Neural progenitor cell (in vitro differentiated cells): ENCODE measurements at regions not wholly inside any gene's neighbourhood (a gene's known extent, or its start where the extent isn't known, plus 50 kb on each side); places are given as distances from the start of the nearest gene placed in this dataset.

ENCODE experiments used
- DNase-seq: peaks from one replicate; pipeline ENCODE4 v3.0.0-alpha.2; 2016; ENCODE audit warnings: low spot score
- H2AFZ ChIP-seq: fragments of 200-600 bp; sonication (generic); replicated peaks from 2 replicates; pipeline ENCODE4 v1.6.1; 2016; ENCODE audit warnings: antibody characterized with exemption
- H3F3A ChIP-seq: fragments of 200-600 bp; sonication (generic); 2 replicates; pipeline ENCODE4 v1.6.1; 2016; ENCODE audit warnings: antibody characterized with exemption, low read depth
- H3K27ac ChIP-seq: fragments of 200-600 bp; sonication (generic); 2 replicates; pipeline ENCODE4 v1.5.1; 2016; ENCODE audit warnings: mild to moderate bottlenecking
- H3K27me3 ChIP-seq: fragments of 200-600 bp; sonication (generic); 2 replicates; pipeline ENCODE4 v1.6.1; 2016; ENCODE audit warnings: mild to moderate bottlenecking, moderate library complexity
- H3K36me3 ChIP-seq: fragments of 200-600 bp; sonication (generic); 2 replicates; pipeline ENCODE4 v1.5.1; 2016
- H3K4me1 ChIP-seq: fragments of 200-600 bp; sonication (generic); 2 replicates; pipeline ENCODE4 v1.6.1; 2016; ENCODE audit warnings: mixed run types
- H3K4me2 ChIP-seq: fragments of 200-600 bp; sonication (generic); 2 replicates; pipeline ENCODE4 v1.6.1; 2016
- H3K4me3 ChIP-seq: fragments of 200-600 bp; sonication (generic); 2 replicates; pipeline ENCODE4 v1.5.1; 2016
- H3K79me2 ChIP-seq: fragments of 200-600 bp; sonication (generic); 2 replicates; pipeline ENCODE4 v1.6.1; 2016; ENCODE audit warnings: low read depth
- H3K9ac ChIP-seq: fragments of 200-600 bp; sonication (generic); 2 replicates; pipeline ENCODE4 v1.6.1; 2016
- H3K9me3 ChIP-seq: fragments of 200-600 bp; sonication (generic); 2 replicates; pipeline ENCODE4 v1.5.1; 2016; ENCODE audit warnings: low read depth
- H4K20me1 ChIP-seq: fragments of 200-600 bp; sonication (generic); 2 replicates; pipeline ENCODE4 v1.6.1; 2016; ENCODE audit warnings: low read depth
- H3K27ac Mint-ChIP-seq: 3 replicates; pipeline ENCODE4 v1.8.0; 2021; ENCODE audit warnings: mixed read lengths
- H3K27me3 Mint-ChIP-seq: 2 replicates; pipeline ENCODE4 v1.8.0; 2022; ENCODE audit warnings: low read depth, mild to moderate bottlenecking, inconsistent platforms, moderate library complexity, mixed read lengths; ENCODE audit not compliant: insufficient read depth
- H3K36me3 Mint-ChIP-seq: 3 replicates; pipeline ENCODE4 v1.8.0; 2021; ENCODE audit warnings: mixed read lengths
- H3K4me1 Mint-ChIP-seq: 3 replicates; pipeline ENCODE4 v1.8.0; 2021; ENCODE audit warnings: mixed read lengths
- H3K4me3 Mint-ChIP-seq: 3 replicates; pipeline ENCODE4 v1.8.0; 2021; ENCODE audit warnings: mild to moderate bottlenecking, moderate library complexity, mixed read lengths
- H3K9me3 Mint-ChIP-seq: 3 replicates; pipeline ENCODE4 v1.8.0; 2020; ENCODE audit warnings: mixed read lengths
- CTCF ChIP-seq: fragments of 200-600 bp; sonication (generic); IDR thresholded peaks from 2 replicates; pipeline ENCODE4 v1.5.1; 2017; ENCODE audit warnings: antibody characterized with exemption, mild to moderate bottlenecking
- EZH2 ChIP-seq: fragments of 200-600 bp; sonication (generic); IDR thresholded peaks from 2 replicates; pipeline ENCODE4 v1.6.1; 2017; ENCODE audit warnings: antibody characterized with exemption, mild to moderate bottlenecking, moderate library complexity
- EZH2phosphoT487 ChIP-seq: fragments of 200-600 bp; sonication (generic); IDR thresholded peaks from 2 replicates; pipeline ENCODE4 v1.6.1; 2017; ENCODE audit warnings: antibody characterized with exemption

GRCh38 chrX:145609951-145610511 is 207.6 kb upstream of the SLITRK2 start:
- no peak overlapping the region for H3K27ac Mint-ChIP-seq
- H3K27ac ChIP-seq, result no peak overlapping the region
- no peak overlapping the region for H3K9ac ChIP-seq
- H3K36me3 ChIP-seq, result no peaks in the 10 kb centered on the region
- no peaks in the 10 kb centered on the region for H3K27me3 ChIP-seq
- H3K4me3 Mint-ChIP-seq, result no peak overlapping the region
- no peaks in the 10 kb centered on the region for H3K27me3 Mint-ChIP-seq
- no peaks in the 10 kb centered on the region for H3K36me3 Mint-ChIP-seq
- peaks cover 2% of the 10 kb centered on the region for H3K9me3 Mint-ChIP-seq
- H3F3A ChIP-seq, result no peaks in the 10 kb centered on the region
- no peak overlapping the region for H2AFZ ChIP-seq
- H3K4me1 Mint-ChIP-seq, result peaks cover 3% of the 10 kb centered on the region
- H3K9me3 ChIP-seq, result no peaks in the 10 kb centered on the region
- no peak for TF ChIP-seq CTCF
- TF ChIP-seq EZH2, result no peak
- no peak for TF ChIP-seq EZH2phosphoT487
- no peak overlapping the region for H3K4me3 ChIP-seq
- no peaks in the 10 kb centered on the region for H3K4me1 ChIP-seq
- no peak for DNase-seq
- H3K79me2 ChIP-seq, result no peaks in the 10 kb centered on the region
- H4K20me1 ChIP-seq, result no peaks in the 10 kb centered on the region
- H3K4me2 ChIP-seq, result no peak overlapping the region

- H2AFZ ChIP-seq, result no peak overlapping the region
- H3K27me3 Mint-ChIP-seq, result no peaks in the 10 kb centered on the region
- no peaks in the 10 kb centered on the region for H4K20me1 ChIP-seq
- H3K4me1 ChIP-seq, result no peaks in the 10 kb centered on the region
- no peak for DNase-seq
- no peaks in the 10 kb centered on the region for H3K36me3 ChIP-seq
- H3K4me2 ChIP-seq, result no peak overlapping the region
- H3K36me3 Mint-ChIP-seq, result no peaks in the 10 kb centered on the region
- H3K9me3 Mint-ChIP-seq, result no peaks in the 10 kb centered on the region
- no peaks in the 10 kb centered on the region for H3F3A ChIP-seq
- H3K27ac ChIP-seq, result no peak overlapping the region
- H3K9me3 ChIP-seq, result no peaks in the 10 kb centered on the region
- no peaks in the 10 kb centered on the region for H3K27me3 ChIP-seq
- TF ChIP-seq EZH2phosphoT487 (no peak), EZH2 (no peak), CTCF (no peak)
- no peak overlapping the region for H3K27ac Mint-ChIP-seq
- H3K4me1 Mint-ChIP-seq, result peaks cover 3% of the 10 kb centered on the region
- H3K9ac ChIP-seq, result no peak overlapping the region
- no peaks in the 10 kb centered on the region for H3K79me2 ChIP-seq
- H3K4me3 ChIP-seq, result no peak overlapping the region
- no peak overlapping the region for H3K4me3 Mint-ChIP-seq
Observed at GRCh38 chrX:145613894-145614293, 203.7 kb upstream of the SLITRK2 start.

GRCh38 chrX:145620666-145621065 is 197.0 kb upstream of the SLITRK2 start:
- H3K9me3 Mint-ChIP-seq, result peaks cover 2% of the 10 kb centered on the region
- H3F3A ChIP-seq, result no peaks in the 10 kb centered on the region
- no peak overlapping the region for H2AFZ ChIP-seq
- no peaks in the 10 kb centered on the region for H3K4me1 Mint-ChIP-seq
- no peak overlapping the region for H3K4me3 Mint-ChIP-seq
- H3K9me3 ChIP-seq, result no peaks in the 10 kb centered on the region
- no peak overlapping the region for H3K9ac ChIP-seq
- H3K36me3 Mint-ChIP-seq, result no peaks in the 10 kb centered on the region
- TF ChIP-seq CTCF, result no peak
- no peaks in the 10 kb centered on the region for H3K27me3 Mint-ChIP-seq
- no peak overlapping the region for H3K4me2 ChIP-seq
- no peaks in the 10 kb centered on the region for H3K4me1 ChIP-seq
- no peak overlapping the region for H3K4me3 ChIP-seq
- H3K36me3 ChIP-seq, result no peaks in the 10 kb centered on the region
- H3K27ac Mint-ChIP-seq, result no peak overlapping the region
- no peaks in the 10 kb centered on the region for H3K79me2 ChIP-seq
- H3K27me3 ChIP-seq, result no peaks in the 10 kb centered on the region
- DNase-seq, result no peak
- no peaks in the 10 kb centered on the region for H4K20me1 ChIP-seq
- no peak overlapping the region for H3K27ac ChIP-seq
